NCI-H1417 (cell line): ENCODE measurements at regions not wholly inside any gene's neighbourhood (a gene's known extent, or its start where the extent isn't known, plus 50 kb on each side); places are given as distances from the start of the nearest gene placed in this dataset.

Experiments
- DNase-seq, 3 experiments: peaks; one replicate each; lab custom pipeline; 2025; lab: John Stamatoyannopoulos, UW

- peak in 2 of 3 experiments; percentile 2 to 8 for DNase-seq
These were observed 181.0 kb downstream of the AASDH start for GRCh38 chr4:56206258-56206657.

- DNase-seq, result no peak
These were observed 187.0 kb downstream of the AASDH start for GRCh38 chr4:56200275-56200674.

GRCh38 chr4:56198265-56198664 is 189.0 kb downstream of the AASDH start:
- DNase-seq, result no peak

- no peak for DNase-seq
These were observed 189.9 kb downstream of the AASDH start for GRCh38 chr4:56197387-56197786.

GRCh38 chr4:56195025-56195424 is 192.3 kb downstream of the AASDH start:
- DNase-seq, result no peak

- no peak for DNase-seq
These were observed 195.8 kb downstream of the AASDH start for GRCh38 chr4:56191534-56191933.

GRCh38 chr4:56187688-56188087 is 199.6 kb downstream of the AASDH start:
- peak in 1 of 3 experiments; percentile 18 for DNase-seq

- DNase-seq, result peak in 2 of 3 experiments; percentile 36 to 65
These were observed 200.3 kb downstream of the AASDH start for GRCh38 chr4:56186808-56187523.

- no peak for DNase-seq
These were observed 201.4 kb downstream of the AASDH start for GRCh38 chr4:56185901-56186300.

- no peak for DNase-seq
These were observed 203.1 kb downstream of the AASDH start for GRCh38 chr4:56184214-56184613.

GRCh38 chr4:56183344-56183959 is 203.8 kb downstream of the AASDH start:
- peak in 2 of 3 experiments; percentile 1 to 3 for DNase-seq

- no peak for DNase-seq
These were observed 204.9 kb downstream of the AASDH start for GRCh38 chr4:56182356-56182755.

- DNase-seq, result no peak
These were observed 205.9 kb downstream of the AASDH start for GRCh38 chr4:56181140-56181953.

- DNase-seq, result no peak
These were observed 218.2 kb downstream of the AASDH start for GRCh38 chr4:56169061-56169460.

GRCh38 chr4:56164907-56165306 is 216.2 kb downstream of the CEP135 start:
- DNase-seq, result no peak

- DNase-seq, result no peak
These were observed 211.9 kb downstream of the CEP135 start for GRCh38 chr4:56160636-56161035.

GRCh38 chr4:56158483-56158882 is 209.7 kb downstream of the CEP135 start:
- DNase-seq, result peak in 2 of 3 experiments; percentile 55 to 89

- DNase-seq, result no peak
These were observed 207.4 kb downstream of the CEP135 start for GRCh38 chr4:56156141-56156540.

- DNase-seq, result no peak
These were observed 206.7 kb downstream of the CEP135 start for GRCh38 chr4:56155432-56155831.

GRCh38 chr4:56149591-56149990 is 200.8 kb downstream of the CEP135 start:
- DNase-seq, result no peak

- DNase-seq, result no peak
These were observed 199.7 kb downstream of the CEP135 start for GRCh38 chr4:56148428-56148827.

GRCh38 chr4:56147371-56147770 is 198.6 kb downstream of the CEP135 start:
- no peak for DNase-seq

GRCh38 chr4:56146956-56147355 is 198.2 kb downstream of the CEP135 start:
- no peak for DNase-seq
